ENCODE measurements at regions not wholly inside any gene's neighbourhood (a gene's known extent, or its start where the extent isn't known, plus 50 kb on each side); places are given as distances from the start of the nearest gene placed in this dataset.

GRCh38 chr6:91868539-91869202 lies 1281.8 kb upstream of the MAP3K7 start:
- no peak for DNase-seq

GRCh38 chr6:91865889-91866288 lies 1279.0 kb upstream of the MAP3K7 start:
- no peak for DNase-seq

GRCh38 chr6:91864911-91865310 lies 1278.0 kb upstream of the MAP3K7 start:
- no peak for DNase-seq

DNA sequence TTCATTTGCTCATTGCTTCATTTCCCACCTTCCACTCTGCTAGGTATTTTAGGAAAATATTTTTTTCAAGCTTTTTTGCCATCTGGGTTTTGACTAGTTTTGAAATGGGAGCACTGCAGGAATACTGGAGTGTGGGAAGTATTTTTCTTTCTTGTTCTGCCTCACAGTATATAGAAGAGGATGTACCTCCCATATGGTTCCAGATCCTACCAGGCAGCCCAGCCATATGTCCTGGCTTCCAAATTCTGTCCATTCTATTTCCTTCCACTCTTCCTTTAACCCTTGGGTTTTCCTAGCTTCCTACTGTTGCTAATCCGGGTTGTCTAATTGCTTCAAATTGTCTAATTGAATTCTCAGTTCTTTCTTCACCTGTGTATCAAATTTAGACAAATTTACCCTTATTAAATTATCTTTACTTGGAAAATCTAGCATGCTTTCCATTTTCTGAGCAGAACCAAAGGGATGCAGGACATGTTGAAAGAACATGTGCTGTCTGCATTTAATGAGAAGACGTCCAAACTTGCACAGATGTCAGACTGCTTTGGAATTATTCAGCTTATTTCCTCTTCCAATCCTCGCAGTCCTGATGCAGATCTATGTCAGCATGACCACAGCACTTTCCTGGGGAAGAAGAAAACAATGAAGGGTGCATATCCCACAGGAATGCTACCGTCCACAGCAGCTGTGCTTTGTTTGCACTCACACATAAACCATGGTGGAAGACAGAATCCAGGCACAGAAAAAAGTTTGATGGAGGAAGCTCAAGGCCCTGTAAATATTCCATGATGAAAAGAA lies 1273.9 kb upstream of the MAP3K7 start:
- no peak for DNase-seq

- DNase-seq, result no peak
Measured at GRCh38 chr6:91852252-91852651, 1265.4 kb upstream of the MAP3K7 start.

DNA sequence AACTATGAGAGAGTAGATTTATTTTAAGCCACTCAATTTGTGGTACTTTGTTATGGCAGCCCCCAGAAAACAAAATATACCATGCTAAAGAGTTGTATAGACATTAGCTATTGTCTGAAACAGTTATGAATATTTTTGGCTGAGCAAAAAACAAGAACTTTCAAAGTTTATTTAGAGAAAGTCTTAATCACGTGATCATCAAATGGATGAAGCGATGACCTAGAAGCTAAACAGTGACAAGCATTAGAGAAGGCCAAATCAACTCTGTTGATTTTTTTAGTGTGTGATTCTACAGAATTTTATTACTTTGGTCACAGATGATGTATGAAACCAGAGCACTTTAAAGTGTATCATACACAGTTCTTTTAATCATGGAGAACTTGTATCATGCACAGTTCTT lies 1247.9 kb upstream of the MAP3K7 start:
- no peak for DNase-seq

DNA sequence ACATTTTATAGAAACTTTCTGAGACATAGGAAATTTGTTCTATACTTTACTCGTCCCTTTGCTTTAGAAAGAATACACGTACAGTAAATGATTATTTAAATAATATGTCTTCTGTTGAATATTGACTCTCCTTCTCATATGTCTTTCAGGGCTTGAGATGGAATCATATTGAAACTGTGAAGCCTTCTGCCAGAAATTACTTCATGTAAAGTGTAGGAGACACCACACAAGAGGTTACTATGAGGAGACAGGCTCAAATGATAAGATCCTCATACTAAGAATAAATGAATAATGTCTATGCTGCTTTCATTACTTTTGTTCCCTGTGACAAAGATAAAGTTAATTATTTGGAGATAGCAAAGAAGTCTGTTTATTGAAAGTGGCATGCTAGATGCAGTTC lies 1240.3 kb upstream of the MAP3K7 start:
- no peak for DNase-seq

- no peak for DNase-seq
Measured at GRCh38 chr6:91826128-91826527, 1239.3 kb upstream of the MAP3K7 start.

GRCh38 chr6:91824331-91824730 lies 1237.5 kb upstream of the MAP3K7 start:
- no peak for DNase-seq

GRCh38 chr6:91822581-91822980 lies 1235.7 kb upstream of the MAP3K7 start:
- DNase-seq, result no peak

GRCh38 chr6:91816335-91816734 lies 1229.5 kb upstream of the MAP3K7 start:
- no peak for DNase-seq

DNA sequence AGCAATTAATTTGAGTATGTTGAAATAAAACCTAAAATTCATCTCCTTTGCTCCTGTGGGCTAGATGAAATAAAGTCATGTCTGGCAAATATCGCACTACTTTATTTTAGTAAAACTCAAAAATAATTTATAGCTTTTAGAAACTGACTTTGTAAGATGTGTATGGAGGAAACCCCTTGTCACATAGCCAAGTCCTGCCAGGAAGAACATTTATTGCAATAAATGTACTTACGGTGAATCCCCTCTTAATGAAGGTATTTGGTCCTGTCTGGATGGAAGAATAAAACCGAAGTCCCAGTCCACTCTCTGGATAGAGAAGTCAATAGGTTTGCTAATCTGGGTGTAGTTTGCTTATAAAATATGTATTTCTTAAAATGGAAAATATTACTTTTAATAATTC lies 1226.8 kb upstream of the MAP3K7 start:
- no peak for DNase-seq

GRCh38 chr6:91812596-91813274 lies 1225.9 kb upstream of the MAP3K7 start:
- DNase-seq, result no peak

GRCh38 chr6:91804981-91805380 lies 1218.1 kb upstream of the MAP3K7 start:
- no peak for DNase-seq

- DNase-seq, result no peak
Measured at GRCh38 chr6:91802431-91802830, 1215.6 kb upstream of the MAP3K7 start.

DNA sequence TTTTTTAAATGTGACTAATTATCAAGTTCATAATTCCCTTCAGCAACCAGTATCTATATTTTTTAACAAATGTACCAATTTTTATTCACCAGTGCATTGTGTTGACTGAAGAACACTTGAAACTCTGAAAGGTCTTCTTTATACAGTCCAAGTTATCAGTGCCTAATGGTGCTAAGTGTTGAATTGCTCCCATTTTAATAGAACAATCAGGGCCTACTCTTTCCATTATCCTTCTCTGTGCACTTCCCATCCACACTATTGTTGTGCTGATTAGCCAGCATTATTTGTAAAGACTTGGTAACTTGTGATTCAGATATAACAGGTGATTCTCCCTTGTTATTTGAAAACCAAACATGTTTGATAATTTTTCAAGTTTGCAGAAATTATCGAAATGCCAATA lies 1209.7 kb upstream of the MAP3K7 start:
- DNase-seq, result no peak

DNA sequence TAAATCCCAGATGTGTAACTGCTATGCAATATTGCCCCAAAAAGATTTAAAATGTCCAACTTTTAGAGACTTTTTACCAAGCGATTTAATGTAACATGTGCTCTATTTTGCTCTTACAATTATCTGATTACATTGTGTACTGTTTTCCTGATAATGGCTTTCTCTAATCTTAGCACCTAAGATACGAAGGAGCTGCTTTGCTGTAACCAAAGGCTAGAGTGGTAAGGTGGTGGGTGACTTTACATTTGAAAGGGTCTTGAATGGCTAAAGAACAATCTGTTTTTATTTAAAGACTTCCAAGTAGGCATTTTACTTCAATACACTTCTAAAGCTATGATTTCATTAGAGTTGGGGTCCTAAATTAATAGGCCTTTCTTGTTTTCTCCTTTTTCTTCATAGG lies 1201.6 kb upstream of the MAP3K7 start:
- DNase-seq, result no peak

GRCh38 chr6:91786474-91787184 lies 1199.8 kb upstream of the MAP3K7 start:
- no peak for DNase-seq

- no peak for DNase-seq
Measured at GRCh38 chr6:91782802-91783201, 1195.9 kb upstream of the MAP3K7 start.

DNA sequence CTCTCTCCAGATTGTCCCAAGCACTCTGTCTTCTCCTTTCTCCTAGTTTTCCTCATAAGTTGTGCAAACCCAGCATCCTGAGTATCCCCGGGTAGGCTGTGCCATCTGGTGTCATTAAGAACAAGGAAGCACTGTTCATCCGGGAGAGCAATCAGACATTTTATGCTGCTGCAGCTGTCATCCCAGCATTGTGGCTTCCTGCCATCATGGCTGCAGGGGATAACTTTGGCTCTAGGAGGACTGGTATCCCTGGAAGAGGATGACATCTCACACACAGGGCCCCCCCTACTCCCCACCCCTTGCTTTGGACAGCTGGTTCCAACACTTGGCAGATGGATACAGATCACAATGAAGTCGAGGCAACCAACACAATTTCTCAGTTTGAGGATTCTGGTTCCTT lies 1195.1 kb upstream of the MAP3K7 start:
- DNase-seq, result no peak

DNA sequence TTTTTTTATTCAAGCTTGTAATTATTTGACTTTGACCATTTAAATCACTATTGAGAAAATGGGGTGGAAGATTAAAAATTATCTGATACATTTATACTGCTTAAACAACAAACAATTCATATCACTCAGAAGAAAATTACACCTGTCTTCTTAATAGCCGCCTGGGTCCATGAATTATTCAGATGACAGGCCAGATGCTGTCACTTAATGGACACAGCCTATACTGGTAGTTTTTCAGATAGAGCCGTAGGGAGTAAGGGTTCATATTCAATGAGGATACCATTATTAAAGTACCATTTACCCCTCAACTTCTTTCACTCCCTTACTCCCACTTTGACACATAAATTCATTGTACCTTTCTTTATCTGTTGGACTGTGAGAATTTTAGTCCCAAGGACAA lies 1193.4 kb upstream of the MAP3K7 start:
- no peak for DNase-seq

- DNase-seq, result no peak
Measured at GRCh38 chr6:91761621-91762020, 1174.7 kb upstream of the MAP3K7 start.

DNA sequence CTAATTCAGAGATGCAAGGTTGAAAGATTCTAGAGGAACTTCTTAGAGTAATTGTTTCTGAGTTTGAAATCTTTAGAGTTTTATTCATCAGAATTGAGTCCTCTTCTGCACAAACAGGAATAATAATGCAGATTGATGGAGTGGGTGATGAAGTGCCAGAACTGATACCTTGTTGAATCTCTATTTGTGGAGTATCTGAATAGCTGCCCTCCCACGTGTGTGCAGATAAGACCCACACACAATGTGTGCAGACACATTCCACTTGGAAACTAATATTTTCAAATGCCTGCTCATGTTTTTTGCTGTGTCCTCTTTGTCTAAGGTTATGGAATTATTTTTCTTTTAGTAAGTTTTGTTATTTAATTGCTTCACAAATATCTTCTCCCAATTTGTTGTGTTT lies 1167.8 kb upstream of the MAP3K7 start:
- DNase-seq, result no peak
